Endothelial cell of umbilical vein (primary cell): ENCODE measurements at regions not wholly inside any gene's neighbourhood (a gene's known extent, or its start where the extent isn't known, plus 50 kb on each side); places are given as distances from the start of the nearest gene placed in this dataset.

ENCODE experiments used
- BruUV-seq: library from RNA; stranded (reverse); fragments of 400-500 nt; replicated peaks from 2 replicates; lab custom pipeline; 2021; lab: Mats Ljungman, UMichigan
- CTCF ChIA-PET: fragments of 300-600, 350-600 bp; sonication (Branson Sonifier 250); formaldehyde crosslinking; loops from one replicate; lab custom pipeline; 2021; ENCODE audit warnings: antibody characterized with exemption, inconsistent platforms; lab: Charles Lee
- POLR2A ChIA-PET: fragments of 300-600, 350-600 bp; sonication (Branson Sonifier 250); formaldehyde crosslinking; loops from one replicate; lab custom pipeline; 2021; ENCODE audit warnings: antibody characterized with exemption, inconsistent platforms; lab: Charles Lee
- DNase-seq: peaks from one replicate; pipeline ENCODE4 v3.0.0-alpha.2; 2011; ENCODE audit warnings: low read depth, low spot score
- FAIRE-seq: peaks from 2 replicates; lab custom pipeline; 2011; peaks lifted over from hg19 to GRCh38; lab: Jason Lieb, UNC
- H2AFZ ChIP-seq: 2 replicates; pipeline ENCODE4 v1.6.0; 2012; ENCODE audit warnings: low read depth, low read length, control low read depth, inconsistent platforms
- H3K27ac ChIP-seq: 2 replicates; pipeline ENCODE4 v1.5.1; 2011; ENCODE audit warnings: low read depth, mild to moderate bottlenecking, control low read depth, low read length, moderate library complexity; ENCODE audit not compliant: insufficient read depth
- H3K27me3 ChIP-seq, 2 experiments: 2 replicates each; pipeline versions ENCODE4 v1.6.0 to v1.6.1; 2011; ENCODE audit warnings: low read length in 2 of 2, mixed read lengths in 1 of 2; ENCODE audit not compliant: control insufficient read depth in 2 of 2, insufficient read depth in 2 of 2
- H3K36me3 ChIP-seq, 2 experiments: 2 replicates in 1 of 2; 3 replicates in 1 of 2; pipeline ENCODE4 v1.5.1; 2011; ENCODE audit warnings: low read length in 2 of 2, mild to moderate bottlenecking in 1 of 2, moderate library complexity in 1 of 2; ENCODE audit not compliant: control insufficient read depth in 2 of 2, insufficient read depth in 2 of 2; ENCODE audit errors: extremely low read depth in 1 of 2
- H3K4me1 ChIP-seq: 3 replicates; pipeline ENCODE4 v1.5.1; 2011; ENCODE audit warnings: mild to moderate bottlenecking, low read length; ENCODE audit not compliant: control insufficient read depth, insufficient read depth; ENCODE audit errors: extremely low read depth
- H3K4me2 ChIP-seq: 2 replicates; pipeline ENCODE4 v1.6.1; 2011; ENCODE audit warnings: low read length, control low read depth, mixed read lengths; ENCODE audit not compliant: insufficient read depth
- H3K4me3 ChIP-seq, 3 experiments: fragments of 200-600 bp in 1 of 3; sonication (generic), shearing (Covaris generic) in 1 of 3; replicated peaks in 1 of 3; 2 replicates each; pipeline ENCODE4 v1.5.1; 2011 to 2016; ENCODE audit warnings: control low read depth in 3 of 3, low read length in 3 of 3, mild to moderate bottlenecking in 2 of 3, inconsistent platforms in 1 of 3, low read depth in 1 of 3, moderate library complexity in 1 of 3; ENCODE audit not compliant: insufficient read depth in 1 of 3
- H3K79me2 ChIP-seq: 2 replicates; pipeline ENCODE4 v1.6.0; 2012; ENCODE audit warnings: low read length, inconsistent platforms; ENCODE audit not compliant: control insufficient read depth, insufficient read depth
- H3K9ac ChIP-seq: replicated peaks from 2 replicates; pipeline ENCODE3; 2011; ENCODE audit warnings: low read length, control low read depth; ENCODE audit not compliant: insufficient read depth; ENCODE audit errors: extremely low read depth
- H3K9me1 ChIP-seq: replicated peaks from 3 replicates; pipeline ENCODE4 v1.6.0; 2011; ENCODE audit warnings: mild to moderate bottlenecking, low read length; ENCODE audit not compliant: control insufficient read depth, insufficient read depth; ENCODE audit errors: extremely low read depth
- H3K9me3 ChIP-seq: replicated peaks from 2 replicates; pipeline ENCODE4 v1.5.1; 2012; ENCODE audit warnings: low read length, inconsistent platforms; ENCODE audit not compliant: control insufficient read depth, insufficient read depth
- H4K20me1 ChIP-seq: replicated peaks from 2 replicates; pipeline ENCODE3; 2011; ENCODE audit warnings: mild to moderate bottlenecking, low read length; ENCODE audit not compliant: control insufficient read depth, insufficient read depth; ENCODE audit errors: extremely low read depth
- EZH2 ChIP-seq: IDR thresholded peaks from 2 replicates; pipeline ENCODE4 v1.6.1; 2012; ENCODE audit warnings: borderline replicate concordance, low read depth, mild to moderate bottlenecking, moderate library complexity, low read length, inconsistent platforms; ENCODE audit not compliant: severe bottlenecking
- FOS ChIP-seq: IDR thresholded peaks from 2 replicates; pipeline ENCODE4 v1.6.1; 2011; ENCODE audit warnings: mild to moderate bottlenecking, low read length, moderate library complexity, borderline replicate concordance; ENCODE audit not compliant: insufficient read depth
- GATA2 ChIP-seq: IDR thresholded peaks from 2 replicates; pipeline ENCODE4 v1.7.0; 2011; ENCODE audit warnings: low read depth, mild to moderate bottlenecking, moderate library complexity, mixed read lengths, low read length; ENCODE audit not compliant: insufficient read length, insufficient read depth
- JUN ChIP-seq: IDR thresholded peaks from 2 replicates; pipeline ENCODE4 v1.6.1; 2011; ENCODE audit warnings: borderline replicate concordance, low read depth; ENCODE audit not compliant: insufficient read length, insufficient read depth
- MYC ChIP-seq: IDR thresholded peaks from one replicate; pipeline ENCODE4 v1.6.1; 2011; ENCODE audit warnings: mild to moderate bottlenecking, low read depth, low read length
- POLR2A ChIP-seq: IDR thresholded peaks from 2 replicates; pipeline ENCODE4 v1.6.1; 2012; ENCODE audit warnings: low read depth, mild to moderate bottlenecking, control low read depth, low read length
- POLR2AphosphoS5 ChIP-seq: IDR thresholded peaks from 2 replicates; pipeline ENCODE4 v1.6.1; 2012; ENCODE audit warnings: low read depth, mild to moderate bottlenecking, control low read depth, low read length, moderate library complexity; ENCODE audit not compliant: insufficient read depth
- dilution Hi-C: fragments of 300-500 bp; cut with MboI; formaldehyde crosslinking; loops from one replicate; pipeline ENCODE4 v1.15.0; 2019; ENCODE audit warnings: low sequenced_read_pairs; ENCODE audit not compliant: extremely low pct_ligation_motif_present
- intact Hi-C: fragments of 100-400 bp; cut with micrococcal nuclease; formaldehyde crosslinking; loops from one replicate; pipeline ENCODE4 v1.10.0; 2022
- TF ChIP-seq, protein P1 (sequence below), 2 donors: IDR thresholded peaks; 1 replicate in 1 of 2; 2 replicates in 1 of 2; pipeline ENCODE4 v1.5.1; 2011; ENCODE audit warnings: low read length in 2 of 2, mild to moderate bottlenecking in 2 of 2, moderate library complexity in 2 of 2, control low read depth in 1 of 2, inconsistent platforms in 1 of 2, low read depth in 1 of 2; ENCODE audit not compliant: insufficient read depth in 1 of 2; ENCODE audit errors: extremely low read depth in 1 of 2
- TF ChIP-seq, protein P2 (sequence below): IDR thresholded peaks from 2 replicates; pipeline ENCODE4 v1.6.1; 2011; ENCODE audit not compliant: insufficient read depth, insufficient read length

DNA sequence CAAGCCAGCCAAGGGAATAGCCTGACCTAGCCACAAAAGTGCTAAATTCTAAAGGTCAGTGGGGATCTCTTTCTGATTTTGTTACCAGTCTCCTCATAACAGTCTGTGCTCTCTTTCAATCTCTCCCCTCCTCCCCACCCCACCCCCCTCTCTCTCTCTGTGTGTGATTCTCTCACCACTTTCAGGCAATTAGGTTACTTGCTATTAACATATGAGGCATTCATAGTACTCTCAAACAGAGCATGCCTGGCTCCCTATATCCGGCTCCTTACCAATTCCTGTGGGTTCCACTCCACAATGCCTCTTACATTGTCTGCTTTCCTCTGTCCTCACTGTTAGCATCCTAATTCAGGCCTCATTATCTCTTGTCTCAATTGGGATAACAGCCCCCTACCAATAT lies 464.3 kb upstream of the DEPDC1 start:
- H3K9me3 ChIP-seq: no peaks in the 10 kb centered on the region
- no peaks in the 10 kb centered on the region for H4K20me1 ChIP-seq
- no peak overlapping the region for H3K9ac ChIP-seq
- ChIA-PET POLR2A (no interaction called here), CTCF (no interaction called here)
- H3K9me1 ChIP-seq: no peaks in the 10 kb centered on the region
- H3K27me3 ChIP-seq: no peaks in the 10 kb centered on the region
- BruUV-seq: no TSS peak
- dilution Hi-C loops (no loop called here), intact Hi-C loops (no loop called here)
- FAIRE-seq: no peak
- no peaks in the 10 kb centered on the region for H3K4me1 ChIP-seq
- DNase-seq: no peak
- H3K27ac ChIP-seq: no peak overlapping the region
- H3K36me3 ChIP-seq: no peaks in the 10 kb centered on the region
- no peak overlapping the region for H3K4me3 ChIP-seq
- no peaks in the 10 kb centered on the region for H3K79me2 ChIP-seq
- no peak overlapping the region for H3K4me2 ChIP-seq
- H2AFZ ChIP-seq: no peak overlapping the region
- TF ChIP-seq, protein P1, sequence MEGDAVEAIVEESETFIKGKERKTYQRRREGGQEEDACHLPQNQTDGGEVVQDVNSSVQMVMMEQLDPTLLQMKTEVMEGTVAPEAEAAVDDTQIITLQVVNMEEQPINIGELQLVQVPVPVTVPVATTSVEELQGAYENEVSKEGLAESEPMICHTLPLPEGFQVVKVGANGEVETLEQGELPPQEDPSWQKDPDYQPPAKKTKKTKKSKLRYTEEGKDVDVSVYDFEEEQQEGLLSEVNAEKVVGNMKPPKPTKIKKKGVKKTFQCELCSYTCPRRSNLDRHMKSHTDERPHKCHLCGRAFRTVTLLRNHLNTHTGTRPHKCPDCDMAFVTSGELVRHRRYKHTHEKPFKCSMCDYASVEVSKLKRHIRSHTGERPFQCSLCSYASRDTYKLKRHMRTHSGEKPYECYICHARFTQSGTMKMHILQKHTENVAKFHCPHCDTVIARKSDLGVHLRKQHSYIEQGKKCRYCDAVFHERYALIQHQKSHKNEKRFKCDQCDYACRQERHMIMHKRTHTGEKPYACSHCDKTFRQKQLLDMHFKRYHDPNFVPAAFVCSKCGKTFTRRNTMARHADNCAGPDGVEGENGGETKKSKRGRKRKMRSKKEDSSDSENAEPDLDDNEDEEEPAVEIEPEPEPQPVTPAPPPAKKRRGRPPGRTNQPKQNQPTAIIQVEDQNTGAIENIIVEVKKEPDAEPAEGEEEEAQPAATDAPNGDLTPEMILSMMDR (IDR thresholded peaks at IDR 0.05; ENCODE audit: extremely low read depth in 1 of 2, insufficient read depth in 1 of 2, low read depth in 1 of 2, low read length in 2 of 2): no peak
- no peak for TF ChIP-seq FOS
- no peak for TF ChIP-seq EZH2
- TF ChIP-seq MYC: no peak
- TF ChIP-seq JUN: no peak
- TF ChIP-seq, protein P2, sequence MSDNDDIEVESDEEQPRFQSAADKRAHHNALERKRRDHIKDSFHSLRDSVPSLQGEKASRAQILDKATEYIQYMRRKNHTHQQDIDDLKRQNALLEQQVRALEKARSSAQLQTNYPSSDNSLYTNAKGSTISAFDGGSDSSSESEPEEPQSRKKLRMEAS: no peak
- no peak for TF ChIP-seq GATA2
- TF ChIP-seq POLR2AphosphoS5: no peak
- TF ChIP-seq POLR2A: no peak
